Stimulated activated CD4-positive, alpha-beta T cell treated with anti-CD3 and anti-CD28 coated beads, TNF-alpha, amount 100 ng/mL, for 24 hours (primary cell): ENCODE measurements at regions not wholly inside any gene's neighbourhood (a gene's known extent, or its start where the extent isn't known, plus 50 kb on each side); places are given as distances from the start of the nearest gene placed in this dataset.
"Not testable (repeated sequence)": the region's sequence is repeated elsewhere in the genome, so short reads cannot be mapped to it uniquely, and the experiment has no call there.

ENCODE experiments used
- DNase-seq, 3 experiments: peaks; one replicate each; pipeline ENCODE4 v3.0.0-alpha.2; 2020; ENCODE audit warnings: low read depth in 3 of 3

- DNase-seq = no peak
Observed at GRCh38 chr5:53407373-53407772, 73.1 kb upstream of the FST start.

- DNase-seq = no peak
Observed at GRCh38 chr5:53411388-53411787, 69.0 kb upstream of the FST start.

DNA sequence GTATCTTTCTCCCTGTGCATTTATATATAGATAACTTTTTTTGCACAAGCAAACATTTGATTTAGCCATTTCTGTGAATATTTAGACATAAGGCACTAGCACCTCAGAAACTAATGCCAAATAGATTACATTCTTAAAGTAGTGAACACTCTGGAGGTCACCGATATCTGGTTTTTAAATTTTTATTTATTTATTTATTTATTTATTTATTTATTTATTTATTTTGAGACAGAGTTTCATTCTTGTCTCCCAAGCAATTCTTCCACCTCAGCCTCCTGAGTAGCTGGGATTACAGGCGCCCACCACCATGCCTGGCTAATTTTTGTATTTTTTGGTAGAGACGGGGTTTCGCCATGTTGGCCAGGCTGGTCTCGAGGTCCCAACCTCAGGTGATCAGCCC lies 67.9 kb upstream of the FST start:
- DNase-seq = not testable (repeated sequence)

- DNase-seq = no peak
Observed at GRCh38 chr5:53416144-53416738, 64.2 kb upstream of the FST start.

DNA sequence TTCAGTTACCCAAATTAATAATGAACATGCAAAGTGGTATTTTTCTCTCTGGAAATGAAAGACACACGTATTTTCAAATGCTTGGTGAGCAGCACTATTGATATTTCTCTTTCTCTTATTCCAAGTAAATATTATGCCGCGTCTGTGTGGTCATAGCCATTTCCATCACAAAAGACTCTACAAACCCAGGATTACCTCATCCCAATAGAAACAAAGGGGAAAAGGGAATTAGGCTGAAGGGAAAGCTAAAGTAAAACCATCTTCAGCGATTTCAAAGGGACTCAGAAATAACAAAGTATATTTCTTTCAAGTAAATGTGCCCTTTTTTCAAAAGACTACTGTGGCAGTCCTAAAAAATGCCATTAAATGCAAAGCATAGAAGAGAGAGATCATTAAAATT lies 62.0 kb upstream of the FST start:
- DNase-seq = no peak

DNA sequence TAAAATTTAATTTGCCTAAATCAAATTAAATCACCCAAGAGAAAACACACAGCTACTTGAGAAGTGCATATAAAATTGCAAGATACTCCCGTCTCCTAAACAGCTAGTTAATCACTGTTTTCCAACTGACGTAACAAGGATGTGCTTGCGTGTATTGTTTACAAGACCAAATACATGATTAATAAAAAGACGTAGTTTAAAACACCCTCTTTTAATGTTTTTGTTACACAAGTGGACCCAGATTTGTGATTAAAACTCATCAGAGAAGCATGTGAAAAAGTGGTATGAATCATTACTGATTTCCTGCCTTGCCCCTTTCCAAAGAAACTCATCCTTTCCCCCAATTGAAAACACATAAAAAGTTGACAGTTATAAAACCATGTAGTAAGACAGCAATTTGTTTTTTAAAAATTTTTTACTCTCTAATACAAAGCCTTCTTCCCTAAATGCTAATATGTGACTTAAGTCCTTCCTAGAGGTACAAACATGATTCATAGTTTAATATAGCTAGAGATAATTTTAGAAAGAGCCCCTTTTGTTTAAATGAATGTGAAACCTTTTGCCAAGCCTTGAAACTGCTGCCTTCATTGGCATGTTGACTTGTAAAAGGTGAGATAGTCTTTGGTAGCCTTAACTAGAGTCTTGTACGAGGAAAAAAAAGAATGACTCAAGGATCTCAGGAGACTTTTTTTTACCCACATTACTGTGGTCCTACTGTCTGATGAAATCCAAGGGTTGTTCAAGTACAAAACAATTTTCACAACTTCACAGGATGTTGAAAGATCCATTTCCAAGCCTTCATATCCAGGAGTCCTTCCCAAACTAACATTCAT lies 61.4 kb upstream of the FST start:
- DNase-seq = no peak

DNA sequence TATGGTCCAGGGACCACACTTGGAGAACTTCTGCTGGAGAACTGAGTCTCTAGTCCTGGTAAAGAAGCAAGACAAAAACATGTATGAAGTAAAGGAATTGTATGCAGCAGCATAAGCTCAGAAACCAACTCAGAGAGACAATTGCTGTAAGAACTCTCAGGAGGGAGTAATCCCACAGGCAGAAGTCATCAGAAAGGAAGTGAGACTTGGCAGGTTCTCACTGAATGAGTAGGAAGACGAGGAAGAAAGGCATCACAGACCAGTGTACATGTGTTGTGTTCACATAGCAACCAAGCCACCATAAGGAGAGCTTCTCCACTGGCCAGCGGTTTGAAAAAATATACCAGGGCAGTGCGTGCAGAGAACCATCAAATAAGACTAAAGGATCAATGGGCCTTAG lies 57.9 kb upstream of the FST start:
- no peak for DNase-seq

DNA sequence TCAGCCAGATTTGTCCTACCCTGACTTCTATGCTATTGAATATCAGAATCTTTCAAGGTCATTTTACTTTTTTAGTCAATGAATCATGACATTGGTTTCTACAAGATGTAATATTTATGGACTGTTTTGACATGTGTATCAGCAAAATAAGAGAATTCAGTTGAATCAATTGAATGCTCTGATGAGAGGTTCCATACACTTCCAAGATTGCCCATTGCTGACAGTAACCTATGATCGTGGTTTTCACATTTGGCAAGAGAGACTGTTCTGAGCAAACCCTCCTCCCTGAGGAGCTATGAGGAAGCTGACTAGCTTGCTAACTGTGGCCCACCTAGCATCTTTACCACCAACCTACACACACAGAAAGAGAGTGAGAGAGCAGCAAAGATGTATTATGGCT lies 56.7 kb upstream of the FST start:
- no peak for DNase-seq

GRCh38 chr5:53424686-53425615 lies 55.5 kb upstream of the FST start:
- DNase-seq = no peak

GRCh38 chr5:53425687-53426511 lies 54.5 kb upstream of the FST start:
- DNase-seq = peak in 1 of 3 experiments; percentile 5

DNA sequence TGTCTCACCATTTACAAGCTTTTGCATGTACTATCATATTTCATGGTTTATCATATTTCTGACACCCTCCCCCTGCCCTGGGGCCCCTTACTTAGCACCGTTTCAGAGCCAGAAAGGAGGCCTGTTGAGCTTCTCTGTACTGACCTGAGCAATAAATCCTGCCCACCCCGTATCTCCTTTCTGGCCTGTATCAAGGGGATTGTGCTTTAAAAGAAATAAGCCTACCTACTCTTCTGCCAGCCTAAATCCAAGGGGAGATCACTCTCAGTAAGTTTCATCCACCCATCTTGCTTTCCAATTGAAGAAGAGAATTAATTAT lies 54.0 kb upstream of the FST start:
- no peak for DNase-seq

GRCh38 chr5:53426878-53427277 lies 53.6 kb upstream of the FST start:
- DNase-seq = no peak

DNA sequence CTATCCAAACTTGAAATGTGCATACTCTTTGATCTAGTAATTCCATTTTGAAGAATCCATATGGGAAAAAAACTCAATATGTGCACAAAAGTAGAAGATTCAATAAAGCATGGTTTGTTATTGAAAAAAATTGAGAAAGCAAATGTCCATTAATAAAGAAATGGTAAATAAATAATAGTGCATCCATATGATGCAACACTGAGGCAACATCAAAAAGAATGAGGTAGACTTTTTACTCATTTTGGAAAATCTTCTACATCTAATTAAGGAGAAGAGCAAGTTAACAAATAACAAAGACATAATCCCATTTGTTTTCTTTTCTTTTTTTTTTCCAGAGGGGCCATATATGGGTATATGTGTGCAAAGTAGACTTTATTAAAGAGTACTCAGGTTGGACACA lies 52.5 kb upstream of the FST start:
- DNase-seq = no peak

- no peak for DNase-seq
Observed at GRCh38 chr5:53429706-53430105, 50.7 kb upstream of the FST start.

DNA sequence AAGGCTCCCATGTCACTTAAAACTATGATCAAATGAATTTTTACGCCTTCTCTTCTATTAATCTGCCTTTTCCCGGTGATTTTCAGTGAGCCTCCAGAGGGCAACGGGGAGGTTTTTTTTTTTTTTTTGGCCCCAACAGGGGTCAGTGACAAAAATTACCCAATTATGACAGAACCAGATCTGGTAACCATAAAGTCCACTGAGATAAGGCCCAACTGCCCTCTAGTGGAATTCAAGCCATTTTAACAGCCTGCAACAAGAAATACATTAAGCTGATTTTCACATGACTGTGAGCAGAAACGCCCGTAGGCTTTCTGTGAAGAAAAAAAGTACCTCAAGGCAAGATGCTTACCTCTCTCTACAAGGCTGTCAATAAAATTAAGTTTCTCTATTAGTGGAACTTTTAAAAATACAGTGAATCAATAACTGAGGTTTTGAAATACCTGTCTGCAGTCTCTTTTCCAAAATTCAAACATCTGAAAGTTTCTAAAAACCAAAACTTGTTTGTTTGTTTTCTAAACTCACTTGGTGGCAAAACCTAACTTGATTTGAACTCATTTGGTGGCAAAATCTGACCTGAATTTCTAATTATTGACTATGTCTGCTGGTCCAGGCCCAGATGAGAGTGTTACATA lies 49.7 kb upstream of the FST start:
- DNase-seq = no peak
